ENCODE measurements at regions not wholly inside any gene's neighbourhood (a gene's known extent, or its start where the extent isn't known, plus 50 kb on each side); places are given as distances from the start of the nearest gene placed in this dataset.

GRCh38 chr14:22320362-22320750 is 268.7 kb downstream of the DAD1 start:
- TF ChIP-seq FOXK2 (IDR thresholded peaks at IDR 0.05) (no peak), HDGF (IDR thresholded peaks at IDR 0.05; ENCODE audit: borderline replicate concordance) (no peak), CTBP1 (IDR thresholded peaks at IDR 0.05; ENCODE audit: borderline replicate concordance) (no peak), ZNF384 (IDR thresholded peaks at IDR 0.05) (no peak), SP1 (IDR thresholded peaks at IDR 0.05) (no peak), FOXM1 (IDR thresholded peaks at IDR 0.05; ENCODE audit: borderline replicate concordance) (no peak), BHLHE40 (IDR thresholded peaks at IDR 0.05; ENCODE audit: borderline replicate concordance) (no peak)

Measured in HEK293T (cell line).